HL-60 (cell line): ENCODE measurements at regions not wholly inside any gene's neighbourhood (a gene's known extent, or its start where the extent isn't known, plus 50 kb on each side); places are given as distances from the start of the nearest gene placed in this dataset.

ENCODE experiments used
- DNase-seq, 2 experiments: peaks; one replicate each; pipeline ENCODE4 v3.0.0-alpha.2; 2010 to 2020; ENCODE audit warnings: low read depth in 1 of 2, low spot score in 1 of 2
- H3K27ac ChIP-seq: fragments of 250-450 bp; sonication (Bioruptor Pico); replicated peaks from 2 replicates; pipeline ENCODE4 v1.5.1; 2020; ENCODE audit warnings: mild to moderate bottlenecking, moderate library complexity
- H3K27me3 ChIP-seq: fragments of 250-450 bp; sonication (Bioruptor Pico); 2 replicates; pipeline ENCODE4 v1.5.1; 2021; ENCODE audit warnings: mild to moderate bottlenecking, moderate library complexity; ENCODE audit not compliant: insufficient read depth, poor library complexity, severe bottlenecking
- H3K4me3 ChIP-seq: replicated peaks from 2 replicates; pipeline ENCODE4 v1.5.1; 2011; ENCODE audit warnings: mild to moderate bottlenecking, control low read depth, low read length; ENCODE audit not compliant: insufficient read depth
- GABPA ChIP-seq: IDR thresholded peaks from 2 replicates; pipeline ENCODE4 v1.6.1; 2012; ENCODE audit warnings: low read depth
- POLR2AphosphoS5 ChIP-seq: IDR thresholded peaks from 2 replicates; pipeline ENCODE4 v1.6.1; 2012; ENCODE audit warnings: low read depth
- SPI1 ChIP-seq: IDR thresholded peaks from 2 replicates; pipeline ENCODE4 v1.6.1; 2012; ENCODE audit warnings: low read depth, mild to moderate bottlenecking, borderline replicate concordance
- TF ChIP-seq, protein P1 (sequence below): IDR thresholded peaks from one replicate; pipeline ENCODE4 v1.5.1; 2011; ENCODE audit warnings: low read length, control low read depth, inconsistent platforms; ENCODE audit not compliant: insufficient read depth
- TF ChIP-seq, protein P2 (sequence below): IDR thresholded peaks from 2 replicates; pipeline ENCODE4 v1.6.1; 2012; ENCODE audit warnings: low read depth; ENCODE audit not compliant: insufficient replicate concordance

DNA sequence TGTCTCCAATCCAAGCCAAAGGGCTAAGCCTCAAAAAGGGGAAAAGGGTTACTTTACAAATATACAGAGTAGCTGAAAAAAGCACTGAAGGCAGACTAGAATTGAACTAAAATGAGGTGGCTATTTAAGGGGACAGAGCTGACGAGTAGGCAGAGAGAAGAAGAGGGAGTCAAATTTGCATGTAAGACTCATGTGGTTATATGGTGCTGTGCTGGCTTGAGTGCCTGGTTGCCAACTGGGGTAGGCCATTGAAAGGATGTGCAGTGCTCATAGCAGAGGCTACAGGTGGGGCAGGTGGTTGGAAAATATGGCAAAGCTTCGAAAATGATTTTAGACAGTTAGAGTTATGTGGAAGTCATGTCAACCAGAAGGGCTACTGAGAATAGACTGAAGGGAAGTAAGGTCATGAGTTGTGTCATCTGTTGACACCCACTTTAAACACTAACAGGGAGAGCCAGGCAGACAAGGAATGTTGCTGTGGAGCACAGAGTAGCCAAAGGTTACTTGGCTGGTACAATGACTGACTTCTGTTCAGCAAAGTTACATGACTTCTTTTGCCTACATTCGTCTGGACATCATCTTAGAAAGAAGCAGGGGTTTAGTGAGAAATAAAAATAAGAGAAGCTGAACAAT is 1210.4 kb downstream of the ADGRL3 start:
- TF ChIP-seq POLR2AphosphoS5 (no peak), SPI1 (no peak), GABPA (no peak)
- TF ChIP-seq, protein P1, sequence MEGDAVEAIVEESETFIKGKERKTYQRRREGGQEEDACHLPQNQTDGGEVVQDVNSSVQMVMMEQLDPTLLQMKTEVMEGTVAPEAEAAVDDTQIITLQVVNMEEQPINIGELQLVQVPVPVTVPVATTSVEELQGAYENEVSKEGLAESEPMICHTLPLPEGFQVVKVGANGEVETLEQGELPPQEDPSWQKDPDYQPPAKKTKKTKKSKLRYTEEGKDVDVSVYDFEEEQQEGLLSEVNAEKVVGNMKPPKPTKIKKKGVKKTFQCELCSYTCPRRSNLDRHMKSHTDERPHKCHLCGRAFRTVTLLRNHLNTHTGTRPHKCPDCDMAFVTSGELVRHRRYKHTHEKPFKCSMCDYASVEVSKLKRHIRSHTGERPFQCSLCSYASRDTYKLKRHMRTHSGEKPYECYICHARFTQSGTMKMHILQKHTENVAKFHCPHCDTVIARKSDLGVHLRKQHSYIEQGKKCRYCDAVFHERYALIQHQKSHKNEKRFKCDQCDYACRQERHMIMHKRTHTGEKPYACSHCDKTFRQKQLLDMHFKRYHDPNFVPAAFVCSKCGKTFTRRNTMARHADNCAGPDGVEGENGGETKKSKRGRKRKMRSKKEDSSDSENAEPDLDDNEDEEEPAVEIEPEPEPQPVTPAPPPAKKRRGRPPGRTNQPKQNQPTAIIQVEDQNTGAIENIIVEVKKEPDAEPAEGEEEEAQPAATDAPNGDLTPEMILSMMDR: no peak
- TF ChIP-seq, protein P2, sequence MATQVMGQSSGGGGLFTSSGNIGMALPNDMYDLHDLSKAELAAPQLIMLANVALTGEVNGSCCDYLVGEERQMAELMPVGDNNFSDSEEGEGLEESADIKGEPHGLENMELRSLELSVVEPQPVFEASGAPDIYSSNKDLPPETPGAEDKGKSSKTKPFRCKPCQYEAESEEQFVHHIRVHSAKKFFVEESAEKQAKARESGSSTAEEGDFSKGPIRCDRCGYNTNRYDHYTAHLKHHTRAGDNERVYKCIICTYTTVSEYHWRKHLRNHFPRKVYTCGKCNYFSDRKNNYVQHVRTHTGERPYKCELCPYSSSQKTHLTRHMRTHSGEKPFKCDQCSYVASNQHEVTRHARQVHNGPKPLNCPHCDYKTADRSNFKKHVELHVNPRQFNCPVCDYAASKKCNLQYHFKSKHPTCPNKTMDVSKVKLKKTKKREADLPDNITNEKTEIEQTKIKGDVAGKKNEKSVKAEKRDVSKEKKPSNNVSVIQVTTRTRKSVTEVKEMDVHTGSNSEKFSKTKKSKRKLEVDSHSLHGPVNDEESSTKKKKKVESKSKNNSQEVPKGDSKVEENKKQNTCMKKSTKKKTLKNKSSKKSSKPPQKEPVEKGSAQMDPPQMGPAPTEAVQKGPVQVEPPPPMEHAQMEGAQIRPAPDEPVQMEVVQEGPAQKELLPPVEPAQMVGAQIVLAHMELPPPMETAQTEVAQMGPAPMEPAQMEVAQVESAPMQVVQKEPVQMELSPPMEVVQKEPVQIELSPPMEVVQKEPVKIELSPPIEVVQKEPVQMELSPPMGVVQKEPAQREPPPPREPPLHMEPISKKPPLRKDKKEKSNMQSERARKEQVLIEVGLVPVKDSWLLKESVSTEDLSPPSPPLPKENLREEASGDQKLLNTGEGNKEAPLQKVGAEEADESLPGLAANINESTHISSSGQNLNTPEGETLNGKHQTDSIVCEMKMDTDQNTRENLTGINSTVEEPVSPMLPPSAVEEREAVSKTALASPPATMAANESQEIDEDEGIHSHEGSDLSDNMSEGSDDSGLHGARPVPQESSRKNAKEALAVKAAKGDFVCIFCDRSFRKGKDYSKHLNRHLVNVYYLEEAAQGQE: no peak

DNA sequence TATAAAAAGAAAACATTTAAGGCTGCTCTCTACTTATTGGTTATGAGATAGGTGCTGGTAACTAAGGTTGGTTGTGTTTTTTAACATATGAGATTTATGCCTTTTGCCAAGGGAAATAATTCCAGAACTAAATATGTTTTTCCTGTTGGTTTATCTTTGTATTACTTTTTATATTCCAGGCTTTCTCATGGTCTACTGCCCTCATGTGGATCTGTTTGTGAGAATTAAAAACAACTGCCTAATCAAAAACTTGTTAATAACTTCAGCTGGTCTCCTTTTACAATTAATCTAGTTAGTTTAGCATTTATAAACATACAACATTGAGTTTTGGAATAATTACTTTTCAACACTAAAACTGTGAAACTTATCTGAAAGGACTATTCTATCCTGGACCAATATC is 1208.3 kb downstream of the ADGRL3 start:
- TF ChIP-seq, protein P2: no peak
- TF ChIP-seq, protein P1: no peak
- TF ChIP-seq SPI1: no peak

More for the DNA sequence above, 1210.4 kb downstream of the ADGRL3 start:
- no peak overlapping the region for H3K4me3 ChIP-seq
- H3K27me3 ChIP-seq: no peaks in the 10 kb centered on the region
- no peak overlapping the region for H3K27ac ChIP-seq
- DNase-seq: no peak

DNA sequence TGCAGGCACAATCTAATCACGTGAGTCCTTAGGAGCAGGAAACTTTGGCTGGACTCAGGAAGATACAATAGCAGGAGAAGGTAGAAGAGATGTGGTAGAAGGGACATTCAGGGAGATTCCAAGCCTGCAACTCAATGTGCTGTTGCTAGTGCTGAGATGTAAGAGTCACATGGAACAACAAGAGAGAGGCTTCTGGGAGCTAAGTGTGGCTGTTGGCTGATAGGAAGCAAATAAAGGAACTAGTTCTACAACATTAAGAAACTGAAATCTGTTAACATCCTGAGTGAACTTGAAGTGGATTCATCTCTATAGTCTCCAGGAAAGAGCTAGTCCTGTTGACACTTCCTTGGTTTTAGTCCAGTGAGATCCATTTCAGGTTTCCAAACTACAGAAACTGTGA is 1207.4 kb downstream of the ADGRL3 start:
- TF ChIP-seq, protein P1: no peak
- TF ChIP-seq GABPA: no peak
- TF ChIP-seq SPI1: no peak
- TF ChIP-seq, protein P2: no peak
- TF ChIP-seq POLR2AphosphoS5: no peak
- DNase-seq: no peak
- H3K27ac ChIP-seq: no peak overlapping the region
- H3K27me3 ChIP-seq: no peaks in the 10 kb centered on the region
- no peak overlapping the region for H3K4me3 ChIP-seq

More for the DNA sequence above, 1208.3 kb downstream of the ADGRL3 start:
- H3K27ac ChIP-seq: no peak overlapping the region
- no peak for DNase-seq
- no peaks in the 10 kb centered on the region for H3K27me3 ChIP-seq
- H3K4me3 ChIP-seq: no peak overlapping the region
